ENCODE measurements at regions not wholly inside any gene's neighbourhood (a gene's known extent, or its start where the extent isn't known, plus 50 kb on each side); places are given as distances from the start of the nearest gene placed in this dataset.

DNA sequence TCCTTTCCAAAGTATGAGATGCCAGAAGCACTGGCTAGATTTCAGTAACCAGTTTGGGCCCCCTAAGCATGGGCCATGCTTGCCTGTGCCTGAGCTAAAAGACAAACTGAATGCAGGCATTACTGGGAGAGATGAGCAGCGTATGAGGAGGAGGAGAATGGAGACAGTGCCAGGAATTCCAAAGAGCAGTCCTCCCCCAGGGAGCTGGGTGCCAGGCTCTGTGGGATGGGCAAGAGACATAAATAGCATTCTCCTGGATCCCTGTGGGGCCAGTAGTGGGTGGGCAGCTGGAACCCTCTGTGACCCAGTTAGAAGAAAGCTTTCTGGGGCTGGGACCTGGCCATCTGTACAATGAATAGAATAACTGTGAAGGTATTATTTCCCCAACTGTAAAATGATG is 235.6 kb downstream of the KCNA4 start:
- Histone ChIP-seq H3K4me3 (ENCODE audit: low read depth, low read length) (no peak overlapping the region), H3K4me1 (no peaks in the 10 kb centered on the region), H3K9me3 (no peaks in the 10 kb centered on the region), H3K27me3 (replicated peaks; ENCODE audit: control insufficient read depth, insufficient read depth, low read length) (no peaks in the 10 kb centered on the region), H3K36me3 (ENCODE audit: control insufficient read depth, insufficient read depth, low read length) (no peaks in the 10 kb centered on the region)
- POLR2A ChIA-PET, result no interaction called here
- H3K9me3 Mint-ChIP-seq (ENCODE audit: unreplicated experiment), result no peaks in the 10 kb centered on the region
- intact Hi-C loops (cut with micrococcal nuclease; ENCODE audit: unreplicated experiment), result no loop called here
- CTCF ChIA-PET, result no interaction called here
- no TSS peak for BruUV-seq (replicated peaks)
- H3K36me3 Mint-ChIP-seq (ENCODE audit: insufficient read depth, unreplicated experiment), result no peaks in the 10 kb centered on the region
- H3K4me1 Mint-ChIP-seq (ENCODE audit: low read depth, unreplicated experiment), result no peaks in the 10 kb centered on the region
- H3K27ac Mint-ChIP-seq (ENCODE audit: unreplicated experiment), result no peak overlapping the region
- no peak for DNase-seq
- TF ChIP-seq CTCF (IDR thresholded peaks at IDR 0.05; ENCODE audit: insufficient read depth in 1 of 2, low read depth in 1 of 2, low read length in 1 of 2, severe bottlenecking in 1 of 2, unreplicated experiment in 1 of 2), result no peak
- peaks cover 6% of the 10 kb centered on the region for H3K27me3 Mint-ChIP-seq (ENCODE audit: insufficient read depth, unreplicated experiment)
- no peak overlapping the region for H3K4me3 Mint-ChIP-seq (ENCODE audit: unreplicated experiment)

GRCh38 chr11:29780756-29781155 is 236.1 kb downstream of the KCNA4 start:
- POLR2A ChIA-PET, result no interaction called here
- no TSS peak for BruUV-seq (replicated peaks)
- intact Hi-C loops (cut with micrococcal nuclease; ENCODE audit: unreplicated experiment), result no loop called here

DNA sequence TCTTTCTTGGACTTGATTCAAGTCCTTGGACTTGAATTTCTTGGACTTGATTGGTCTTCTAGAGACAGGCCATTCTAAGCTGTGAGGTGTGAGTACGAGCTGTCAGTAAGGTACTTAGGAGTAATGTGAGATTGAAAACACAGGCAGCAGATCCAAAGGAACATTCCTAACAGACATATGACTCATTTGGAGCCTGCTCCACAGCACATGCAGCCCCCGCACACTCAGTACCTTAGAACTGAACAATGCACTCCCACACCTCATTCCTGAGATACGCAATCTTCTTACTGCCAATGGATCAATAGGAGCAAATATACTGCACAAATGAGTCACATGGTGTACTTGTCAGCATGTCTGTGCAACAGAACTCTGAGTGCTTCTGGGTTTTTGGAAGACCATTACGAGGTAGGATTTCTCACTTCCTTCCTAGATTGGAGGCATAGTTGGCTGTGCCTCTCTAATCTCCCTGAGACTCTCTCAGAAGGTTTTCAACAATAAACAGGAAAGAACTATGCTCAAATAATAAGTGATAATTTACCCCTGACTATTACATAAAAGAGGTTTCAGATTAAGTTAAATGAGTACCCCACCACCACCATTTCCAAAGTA is 243.1 kb downstream of the KCNA4 start:
- ChIA-PET POLR2A (no interaction called here), CTCF (no interaction called here)
- no peak for DNase-seq
- TF ChIP-seq CTCF (IDR thresholded peaks at IDR 0.05; ENCODE audit: insufficient read depth in 1 of 2, low read depth in 1 of 2, low read length in 1 of 2, severe bottlenecking in 1 of 2, unreplicated experiment in 1 of 2), result no peak
- no peaks in the 10 kb centered on the region for H3K36me3 Mint-ChIP-seq (ENCODE audit: insufficient read depth, unreplicated experiment)
- no TSS peak for BruUV-seq (replicated peaks)
- no peak overlapping the region for H3K4me3 Mint-ChIP-seq (ENCODE audit: unreplicated experiment)
- Histone ChIP-seq H3K27me3 (replicated peaks; ENCODE audit: control insufficient read depth, insufficient read depth, low read length) (no peaks in the 10 kb centered on the region), H3K9me3 (no peaks in the 10 kb centered on the region; the same call in 1 of the 2 replicates), H3K4me3 (ENCODE audit: low read depth, low read length) (no peak overlapping the region), H3K4me1 (no peaks in the 10 kb centered on the region), H3K36me3 (ENCODE audit: control insufficient read depth, insufficient read depth, low read length) (no peaks in the 10 kb centered on the region)
- H3K9me3 Mint-ChIP-seq (ENCODE audit: unreplicated experiment), result peaks cover 11% of the 10 kb centered on the region
- intact Hi-C loops (cut with micrococcal nuclease; ENCODE audit: unreplicated experiment), result no loop called here
- no peaks in the 10 kb centered on the region for H3K27me3 Mint-ChIP-seq (ENCODE audit: insufficient read depth, unreplicated experiment)
- no peaks in the 10 kb centered on the region for H3K4me1 Mint-ChIP-seq (ENCODE audit: low read depth, unreplicated experiment)
- no peak overlapping the region for H3K27ac Mint-ChIP-seq (ENCODE audit: unreplicated experiment)

More at GRCh38 chr11:29780756-29781155, 236.1 kb downstream of the KCNA4 start:
- no peaks in the 10 kb centered on the region for H3K36me3 Mint-ChIP-seq (ENCODE audit: insufficient read depth, unreplicated experiment)
- no peak overlapping the region for H3K4me3 ChIP-seq (ENCODE audit: low read depth, low read length)
- H3K4me3 Mint-ChIP-seq (ENCODE audit: unreplicated experiment), result no peak overlapping the region
- no peaks in the 10 kb centered on the region for H3K9me3 ChIP-seq
- H3K9me3 Mint-ChIP-seq (ENCODE audit: unreplicated experiment), result no peaks in the 10 kb centered on the region
- no peaks in the 10 kb centered on the region for H3K4me1 Mint-ChIP-seq (ENCODE audit: low read depth, unreplicated experiment)
- no peaks in the 10 kb centered on the region for H3K27me3 ChIP-seq (replicated peaks; ENCODE audit: control insufficient read depth, insufficient read depth, low read length)
- CTCF ChIA-PET, result no interaction called here
- H3K36me3 ChIP-seq (ENCODE audit: control insufficient read depth, insufficient read depth, low read length), result no peaks in the 10 kb centered on the region
- no peaks in the 10 kb centered on the region for H3K4me1 ChIP-seq
- DNase-seq, result no peak
- peaks cover 6% of the 10 kb centered on the region for H3K27me3 Mint-ChIP-seq (ENCODE audit: insufficient read depth, unreplicated experiment)
- TF ChIP-seq CTCF (IDR thresholded peaks at IDR 0.05; ENCODE audit: insufficient read depth in 1 of 2, low read depth in 1 of 2, low read length in 1 of 2, severe bottlenecking in 1 of 2, unreplicated experiment in 1 of 2), result no peak
- H3K27ac Mint-ChIP-seq (ENCODE audit: unreplicated experiment), result no peak overlapping the region

All from Caco-2 (cell line).